C4-2B (cell line): ENCODE measurements at regions not wholly inside any gene's neighbourhood (a gene's known extent, or its start where the extent isn't known, plus 50 kb on each side); places are given as distances from the start of the nearest gene placed in this dataset.

ENCODE experiments used
- H3K27ac ChIP-seq: fragments of 450-650 bp; 2 replicates; pipeline ENCODE4 v1.5.1; 2017
- CTCF ChIP-seq: fragments of 450-650 bp; conservative IDR thresholded peaks from 2 replicates; pipeline ENCODE4 v1.5.1; 2017; ENCODE audit warnings: mild to moderate bottlenecking
- ZFX ChIP-seq: fragments of 450-650 bp; IDR thresholded peaks from 2 replicates; pipeline ENCODE4 v1.6.1; 2017

- H3K27ac ChIP-seq, result no peak overlapping the region
- TF ChIP-seq ZFX, result no peak
- no peak for TF ChIP-seq CTCF
Observed at GRCh38 chrX:121975671-121976070, 928.3 kb downstream of the GLUD2 start.

GRCh38 chrX:121987163-121987562 lies 939.8 kb downstream of the GLUD2 start:
- TF ChIP-seq ZFX (no peak), CTCF (no peak)
- no peak overlapping the region for H3K27ac ChIP-seq

GRCh38 chrX:121987835-121988234 lies 940.4 kb downstream of the GLUD2 start:
- no peak overlapping the region for H3K27ac ChIP-seq
- TF ChIP-seq ZFX (no peak), CTCF (no peak)

- no peak overlapping the region for H3K27ac ChIP-seq
- TF ChIP-seq CTCF, result no peak
- TF ChIP-seq ZFX, result no peak
Observed at GRCh38 chrX:122004127-122004526, 956.7 kb downstream of the GLUD2 start.

GRCh38 chrX:122026665-122027064 lies 979.3 kb downstream of the GLUD2 start:
- TF ChIP-seq CTCF (no peak), ZFX (no peak)
- no peak overlapping the region for H3K27ac ChIP-seq

- no peak overlapping the region for H3K27ac ChIP-seq
- TF ChIP-seq ZFX (no peak), CTCF (no peak)
Observed at GRCh38 chrX:122046226-122046625, 998.8 kb downstream of the GLUD2 start.

- TF ChIP-seq CTCF (no peak), ZFX (no peak)
- no peak overlapping the region for H3K27ac ChIP-seq
Observed at GRCh38 chrX:122046815-122047214, 999.4 kb downstream of the GLUD2 start.
